OCI-LY1 (cell line): ENCODE measurements at regions not wholly inside any gene's neighbourhood (a gene's known extent, or its start where the extent isn't known, plus 50 kb on each side); places are given as distances from the start of the nearest gene placed in this dataset.

Experiments used
- H2AFZ ChIP-seq: fragments of 200-600 bp; sonication (generic), shearing (Covaris generic); 2 replicates; pipeline ENCODE4 v1.6.0; 2014; ENCODE audit warnings: antibody characterized with exemption, mild to moderate bottlenecking, low read length
- H3F3A ChIP-seq: fragments of 200-600 bp; sonication (generic), shearing (Covaris generic); 2 replicates; pipeline ENCODE4 v1.6.0; 2014; ENCODE audit warnings: mild to moderate bottlenecking, antibody characterized with exemption, low read length, moderate library complexity; ENCODE audit not compliant: insufficient read depth
- H3K27ac ChIP-seq: fragments of 200-600 bp; sonication (generic); 2 replicates; pipeline ENCODE4 v1.5.1; 2014; ENCODE audit warnings: low read length, mixed run types, mild to moderate bottlenecking, low read depth; ENCODE audit not compliant: poor library complexity, severe bottlenecking
- H3K27me3 ChIP-seq: fragments of 200-600 bp; sonication (generic); 2 replicates; pipeline ENCODE4 v1.6.0; 2014; ENCODE audit warnings: antibody characterized with exemption, mild to moderate bottlenecking, low read length, moderate library complexity; ENCODE audit not compliant: insufficient read depth
- H3K36me3 ChIP-seq: fragments of 200-600 bp; sonication (generic); 2 replicates; pipeline ENCODE4 v1.6.1; 2014; ENCODE audit warnings: mild to moderate bottlenecking, antibody characterized with exemption, low read length, moderate library complexity, mixed read lengths; ENCODE audit not compliant: insufficient read depth
- H3K4me1 ChIP-seq: fragments of 200-600 bp; sonication (generic); 2 replicates; pipeline ENCODE4 v1.5.1; 2014; ENCODE audit warnings: mild to moderate bottlenecking, low read length, moderate library complexity; ENCODE audit not compliant: insufficient read depth, severe bottlenecking
- H3K4me2 ChIP-seq: fragments of 200-600 bp; sonication (generic), shearing (Covaris generic); 2 replicates; pipeline ENCODE4 v1.6.1; 2014; ENCODE audit warnings: low read length
- H3K4me3 ChIP-seq: fragments of 200-600 bp; sonication (generic); 2 replicates; pipeline ENCODE4 v1.5.1; 2014; ENCODE audit warnings: low read length, low read depth, mild to moderate bottlenecking, mixed read lengths; ENCODE audit not compliant: poor library complexity, severe bottlenecking
- H3K79me2 ChIP-seq: fragments of 200-600 bp; shearing (Covaris generic); 2 replicates; pipeline ENCODE4 v1.6.1; 2016; ENCODE audit warnings: mixed run types, low read length, mixed read lengths; ENCODE audit not compliant: insufficient read depth
- H3K9ac ChIP-seq: fragments of 200-600 bp; sonication (generic), shearing (Covaris generic); 2 replicates; pipeline ENCODE4 v1.6.1; 2014; ENCODE audit warnings: mild to moderate bottlenecking, low read length, mixed read lengths
- H3K9me2 ChIP-seq: fragments of 200-600 bp; sonication (generic), shearing (Covaris generic); 2 replicates; pipeline ENCODE4 v1.6.1; 2014; ENCODE audit warnings: low read depth, mild to moderate bottlenecking, low read length, mixed read lengths
- H3K9me3 ChIP-seq: fragments of 200-600 bp; shearing (Covaris generic); 2 replicates; pipeline ENCODE4 v1.6.1; 2014; ENCODE audit warnings: low read length, mixed read lengths
- H4K20me1 ChIP-seq: fragments of 200-600 bp; sonication (generic), shearing (Covaris generic); 2 replicates; pipeline ENCODE4 v1.6.0; 2016; ENCODE audit warnings: mild to moderate bottlenecking, low read length; ENCODE audit not compliant: insufficient read depth
- EZH2 ChIP-seq: fragments of 200-600 bp; sonication (generic), shearing (Covaris generic); IDR thresholded peaks from 2 replicates; pipeline ENCODE4 v1.8.0; 2017; ENCODE audit warnings: borderline replicate concordance, mixed run types, mild to moderate bottlenecking, antibody characterized with exemption, low read length, moderate library complexity, mixed read lengths
- TF ChIP-seq, protein P1 (sequence below): fragments of 200-600 bp; sonication (generic), shearing (Covaris generic); IDR thresholded peaks from 2 replicates; pipeline ENCODE4 v1.5.1; 2017; ENCODE audit warnings: mild to moderate bottlenecking, antibody characterized with exemption, low read length, moderate library complexity, mixed read lengths

GRCh38 chr1:216822480-216822879 lies 99.3 kb upstream of the ESRRG start:
- H3K27me3 ChIP-seq = no peaks in the 10 kb centered on the region
- H3K79me2 ChIP-seq = no peaks in the 10 kb centered on the region
- no peaks in the 10 kb centered on the region for H3F3A ChIP-seq
- no peak overlapping the region for H2AFZ ChIP-seq
- no peaks in the 10 kb centered on the region for H3K36me3 ChIP-seq
- H3K4me1 ChIP-seq = no peaks in the 10 kb centered on the region
- H3K27ac ChIP-seq = no peak overlapping the region
- H3K9ac ChIP-seq = no peak overlapping the region
- H3K9me3 ChIP-seq = no peaks in the 10 kb centered on the region
- no peak overlapping the region for H3K4me2 ChIP-seq
- no peaks in the 10 kb centered on the region for H3K9me2 ChIP-seq
- no peak overlapping the region for H3K4me3 ChIP-seq
- TF ChIP-seq, protein P1, sequence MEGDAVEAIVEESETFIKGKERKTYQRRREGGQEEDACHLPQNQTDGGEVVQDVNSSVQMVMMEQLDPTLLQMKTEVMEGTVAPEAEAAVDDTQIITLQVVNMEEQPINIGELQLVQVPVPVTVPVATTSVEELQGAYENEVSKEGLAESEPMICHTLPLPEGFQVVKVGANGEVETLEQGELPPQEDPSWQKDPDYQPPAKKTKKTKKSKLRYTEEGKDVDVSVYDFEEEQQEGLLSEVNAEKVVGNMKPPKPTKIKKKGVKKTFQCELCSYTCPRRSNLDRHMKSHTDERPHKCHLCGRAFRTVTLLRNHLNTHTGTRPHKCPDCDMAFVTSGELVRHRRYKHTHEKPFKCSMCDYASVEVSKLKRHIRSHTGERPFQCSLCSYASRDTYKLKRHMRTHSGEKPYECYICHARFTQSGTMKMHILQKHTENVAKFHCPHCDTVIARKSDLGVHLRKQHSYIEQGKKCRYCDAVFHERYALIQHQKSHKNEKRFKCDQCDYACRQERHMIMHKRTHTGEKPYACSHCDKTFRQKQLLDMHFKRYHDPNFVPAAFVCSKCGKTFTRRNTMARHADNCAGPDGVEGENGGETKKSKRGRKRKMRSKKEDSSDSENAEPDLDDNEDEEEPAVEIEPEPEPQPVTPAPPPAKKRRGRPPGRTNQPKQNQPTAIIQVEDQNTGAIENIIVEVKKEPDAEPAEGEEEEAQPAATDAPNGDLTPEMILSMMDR = no peak
- TF ChIP-seq EZH2 = no peak
- H4K20me1 ChIP-seq = no peaks in the 10 kb centered on the region

DNA sequence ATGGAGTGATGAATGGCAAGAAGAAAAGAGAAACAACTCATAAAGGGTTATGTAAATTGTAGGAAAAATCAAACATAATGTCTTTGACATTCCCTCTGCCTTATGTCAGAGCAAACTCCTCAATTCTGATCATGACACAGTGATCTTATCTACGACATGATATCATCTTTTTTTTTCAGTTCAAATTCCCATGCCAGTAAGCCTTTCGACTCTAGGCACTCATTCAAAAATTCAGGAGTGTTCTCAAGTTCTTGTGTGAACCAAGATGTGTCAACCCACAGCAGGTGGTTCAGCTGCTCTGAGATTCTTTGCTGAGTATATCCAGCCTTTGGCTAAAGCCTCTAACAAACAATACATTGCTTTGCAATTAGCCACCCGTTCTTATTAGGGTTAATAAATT lies 97.1 kb upstream of the ESRRG start:
- Histone ChIP-seq H3K36me3 (no peaks in the 10 kb centered on the region), H4K20me1 (no peaks in the 10 kb centered on the region), H3K4me1 (no peaks in the 10 kb centered on the region), H2AFZ (no peak overlapping the region), H3K4me3 (no peak overlapping the region), H3K27ac (no peak overlapping the region), H3K9me3 (no peaks in the 10 kb centered on the region), H3K27me3 (no peaks in the 10 kb centered on the region), H3K9ac (no peak overlapping the region), H3F3A (no peaks in the 10 kb centered on the region), H3K9me2 (no peaks in the 10 kb centered on the region), H3K79me2 (no peaks in the 10 kb centered on the region), H3K4me2 (no peak overlapping the region)
- TF ChIP-seq, protein P1 = no peak
- no peak for TF ChIP-seq EZH2

DNA sequence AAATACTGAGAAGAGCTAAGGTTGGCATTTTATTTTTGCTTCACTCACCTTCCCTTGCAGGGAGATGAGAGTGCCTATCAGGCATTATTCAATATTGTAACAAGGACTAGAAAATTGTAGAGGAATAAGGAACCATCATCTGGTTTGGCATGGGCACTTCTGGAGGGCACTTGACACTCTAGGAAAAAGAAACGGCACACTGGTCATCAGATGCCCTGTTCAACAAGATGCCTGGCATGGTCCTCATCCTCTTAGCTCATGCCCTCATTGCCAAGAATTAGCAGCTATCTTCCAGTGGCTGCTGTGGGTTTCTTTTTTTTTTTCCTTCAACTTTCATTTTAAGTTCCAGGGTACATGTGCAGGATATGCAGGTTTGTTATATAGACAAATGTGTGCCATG lies 95.1 kb upstream of the ESRRG start:
- Histone ChIP-seq H3K4me2 (no peak overlapping the region), H3K9me3 (no peaks in the 10 kb centered on the region), H4K20me1 (no peaks in the 10 kb centered on the region), H3K27ac (no peak overlapping the region), H3K9ac (no peak overlapping the region), H3F3A (no peaks in the 10 kb centered on the region), H3K9me2 (no peaks in the 10 kb centered on the region), H3K79me2 (no peaks in the 10 kb centered on the region), H3K4me3 (no peak overlapping the region), H3K4me1 (no peaks in the 10 kb centered on the region), H2AFZ (no peak overlapping the region), H3K27me3 (no peaks in the 10 kb centered on the region), H3K36me3 (no peaks in the 10 kb centered on the region)
- TF ChIP-seq EZH2 = no peak
- TF ChIP-seq, protein P1 = no peak
